Glutamatergic neuron (in vitro differentiated cells): ENCODE measurements at regions not wholly inside any gene's neighbourhood (a gene's known extent, or its start where the extent isn't known, plus 50 kb on each side); places are given as distances from the start of the nearest gene placed in this dataset.
A peak's percentile ranks its signal among the peaks of the same experiment; 100 is the strongest.

Experiments used
- DNase-seq: peaks from one replicate; pipeline ENCODE4 v3.0.0; 2022
- H3K27ac Mint-ChIP-seq: one replicate; pipeline ENCODE4 v1.8.0; 2020; ENCODE audit warnings: mild to moderate bottlenecking, mixed read lengths, inconsistent platforms; ENCODE audit not compliant: unreplicated experiment
- H3K27me3 Mint-ChIP-seq: one replicate; pipeline ENCODE4 v1.8.0; 2020; ENCODE audit warnings: mild to moderate bottlenecking, moderate library complexity, mixed read lengths, inconsistent platforms; ENCODE audit not compliant: unreplicated experiment
- H3K36me3 Mint-ChIP-seq: one replicate; pipeline ENCODE4 v1.8.0; 2020; ENCODE audit warnings: mild to moderate bottlenecking, mixed read lengths, inconsistent platforms; ENCODE audit not compliant: unreplicated experiment
- H3K4me1 Mint-ChIP-seq: one replicate; pipeline ENCODE4 v1.8.0; 2020; ENCODE audit warnings: mild to moderate bottlenecking, low read depth, mixed read lengths, inconsistent platforms; ENCODE audit not compliant: unreplicated experiment
- H3K4me3 Mint-ChIP-seq: one replicate; pipeline ENCODE4 v1.8.0; 2020; ENCODE audit warnings: mild to moderate bottlenecking, mixed read lengths, inconsistent platforms; ENCODE audit not compliant: unreplicated experiment
- H3K9me3 Mint-ChIP-seq: one replicate; pipeline ENCODE4 v1.8.0; 2020; ENCODE audit warnings: mild to moderate bottlenecking, moderate library complexity, mixed read lengths, inconsistent platforms; ENCODE audit not compliant: unreplicated experiment
- CTCF ChIP-seq: fragments of 200-600 bp; sonication (generic); IDR thresholded peaks from one replicate; pipeline ENCODE4 v1.5.0; 2021; ENCODE audit not compliant: partially characterized antibody, unreplicated experiment

- Mint-ChIP-seq H3K9me3 (no peaks in the 10 kb centered on the region), H3K36me3 (no peaks in the 10 kb centered on the region), H3K27me3 (no peaks in the 10 kb centered on the region), H3K27ac (no peak overlapping the region), H3K4me1 (no peaks in the 10 kb centered on the region), H3K4me3 (no peak overlapping the region)
- no peak for TF ChIP-seq CTCF
- DNase-seq: no peak
These were observed 107.6 kb downstream of the RFC3 start for GRCh38 chr13:33925563-33925962.

- no peaks in the 10 kb centered on the region for H3K9me3 Mint-ChIP-seq
- no peak for DNase-seq
- peaks cover 5% of the 10 kb centered on the region for H3K4me1 Mint-ChIP-seq
- no peak for TF ChIP-seq CTCF
- no peaks in the 10 kb centered on the region for H3K27me3 Mint-ChIP-seq
- no peak overlapping the region for H3K4me3 Mint-ChIP-seq
- no peak overlapping the region for H3K27ac Mint-ChIP-seq
- H3K36me3 Mint-ChIP-seq: no peaks in the 10 kb centered on the region
These were observed 109.4 kb downstream of the RFC3 start for GRCh38 chr13:33927315-33927714.

GRCh38 chr13:33931397-33932311 is 113.7 kb downstream of the RFC3 start:
- TF ChIP-seq CTCF: peak; percentile 71
- H3K27me3 Mint-ChIP-seq: no peaks in the 10 kb centered on the region

GRCh38 chr13:33932769-33933406 is 114.9 kb downstream of the RFC3 start:
- Mint-ChIP-seq H3K4me1 (peaks cover 19% of the 10 kb centered on the region), H3K36me3 (no peaks in the 10 kb centered on the region), H3K27ac (peak overlapping the region; percentile 52), H3K27me3 (no peaks in the 10 kb centered on the region), H3K9me3 (no peaks in the 10 kb centered on the region), H3K4me3 (no peak overlapping the region)
- no peak for DNase-seq
- no peak for TF ChIP-seq CTCF

More at GRCh38 chr13:33931397-33932311, 113.7 kb downstream of the RFC3 start:
- Mint-ChIP-seq H3K36me3 (no peaks in the 10 kb centered on the region), H3K4me3 (no peak overlapping the region), H3K4me1 (peaks cover 19% of the 10 kb centered on the region), H3K27ac (no peak overlapping the region), H3K9me3 (no peaks in the 10 kb centered on the region)
- DNase-seq: no peak

DNA sequence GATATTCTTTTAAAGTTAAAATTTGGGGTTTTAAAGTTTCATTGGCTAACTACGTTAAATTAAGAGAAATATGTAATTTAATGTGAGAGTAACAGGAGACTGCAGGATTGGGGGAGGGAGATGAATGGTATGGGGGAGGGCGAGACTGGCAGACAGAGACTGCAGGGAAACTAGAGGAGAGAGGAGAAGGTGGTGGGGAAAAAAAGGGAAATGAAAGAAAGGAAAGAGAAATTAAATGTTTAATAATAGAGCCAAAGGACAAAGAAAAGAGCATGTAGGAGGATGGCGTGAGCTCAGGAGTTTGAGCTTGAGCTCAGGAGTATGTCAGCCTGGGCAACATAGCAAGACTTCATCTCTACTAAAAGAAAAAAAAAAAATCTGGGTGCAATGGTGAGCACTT is 115.9 kb downstream of the RFC3 start:
- H3K4me3 Mint-ChIP-seq: no peak overlapping the region
- H3K27me3 Mint-ChIP-seq: no peaks in the 10 kb centered on the region
- H3K4me1 Mint-ChIP-seq: peaks cover 19% of the 10 kb centered on the region
- DNase-seq: no peak
- no peaks in the 10 kb centered on the region for H3K36me3 Mint-ChIP-seq
- H3K27ac Mint-ChIP-seq: no peak overlapping the region
- no peak for TF ChIP-seq CTCF
- no peaks in the 10 kb centered on the region for H3K9me3 Mint-ChIP-seq
